ENCODE measurements at regions not wholly inside any gene's neighbourhood (a gene's known extent, or its start where the extent isn't known, plus 50 kb on each side); places are given as distances from the start of the nearest gene placed in this dataset.
"Not testable (repeated sequence)": the region's sequence is repeated elsewhere in the genome, so short reads cannot be mapped to it uniquely, and the experiment has no call there.

GRCh38 chr17:27157297-27157696, 136.6 kb upstream of the WSB1 start:
- no peaks in the 10 kb centered on the region for H3K27me3 ChIP-seq (ENCODE audit: control insufficient read depth in 1 of 2, insufficient read depth in 2 of 2, low read length in 1 of 2)
- no peak overlapping the region for H3K4me3 ChIP-seq (ENCODE audit: low read length in 2 of 2)
- DNase-seq: no peak
- ATAC-seq (ENCODE audit: low FRiP score): no peak
- H3K9me3 ChIP-seq (ENCODE audit: control insufficient read depth, low read length): no peaks in the 10 kb centered on the region
- H3K27ac ChIP-seq (ENCODE audit: low read depth in 1 of 2, low read length in 2 of 2): no peak overlapping the region
- no peaks in the 10 kb centered on the region for H3K36me3 ChIP-seq (ENCODE audit: control insufficient read depth in 1 of 2, insufficient read depth in 2 of 2, low read length in 1 of 2)
- intact Hi-C loops (cut with DNase I): no loop called here
- H3K4me1 ChIP-seq (ENCODE audit: control insufficient read depth in 1 of 2, insufficient read depth in 2 of 2, low read length in 2 of 2): no peaks in the 10 kb centered on the region
- WGBS, 2 donors: 72 to 80% methylated on average over 8 of the region's 8 CpGs

- DNase-seq (no peak), ATAC-seq (ENCODE audit: low FRiP score) (no peak)
- Histone ChIP-seq H3K4me3 (ENCODE audit: low read length in 2 of 2) (no peak overlapping the region), H3K36me3 (ENCODE audit: control insufficient read depth in 1 of 2, insufficient read depth in 2 of 2, low read length in 1 of 2) (no peaks in the 10 kb centered on the region), H3K27ac (ENCODE audit: low read depth in 1 of 2, low read length in 2 of 2) (no peak overlapping the region), H3K9me3 (ENCODE audit: control insufficient read depth, low read length) (no peaks in the 10 kb centered on the region), H3K27me3 (ENCODE audit: control insufficient read depth in 1 of 2, insufficient read depth in 2 of 2, low read length in 1 of 2) (no peaks in the 10 kb centered on the region), H3K4me1 (ENCODE audit: control insufficient read depth in 1 of 2, insufficient read depth in 2 of 2, low read length in 2 of 2) (no peaks in the 10 kb centered on the region)
- intact Hi-C loops (cut with DNase I): no loop called here
- 87 to 91% methylated on average over 10 of the region's 10 CpGs for WGBS, 2 donors
These were observed 136.0 kb upstream of the WSB1 start for GRCh38 chr17:27157898-27158297.

- Histone ChIP-seq H3K27ac (ENCODE audit: low read depth in 1 of 2, low read length in 2 of 2) (no peak overlapping the region), H3K4me1 (ENCODE audit: control insufficient read depth in 1 of 2, insufficient read depth in 2 of 2, low read length in 2 of 2) (no peaks in the 10 kb centered on the region), H3K27me3 (ENCODE audit: control insufficient read depth in 1 of 2, insufficient read depth in 2 of 2, low read length in 1 of 2) (no peaks in the 10 kb centered on the region), H3K36me3 (ENCODE audit: control insufficient read depth in 1 of 2, insufficient read depth in 2 of 2, low read length in 1 of 2) (no peaks in the 10 kb centered on the region), H3K4me3 (ENCODE audit: low read length in 2 of 2) (no peak overlapping the region), H3K9me3 (ENCODE audit: control insufficient read depth, low read length) (no peaks in the 10 kb centered on the region)
- 87 to 91% methylated on average over 18 of the region's 18 CpGs for WGBS, 2 donors
- DNase-seq (no peak), ATAC-seq (ENCODE audit: low FRiP score) (no peak)
- intact Hi-C loops (cut with DNase I): no loop called here
These were observed 135.5 kb upstream of the WSB1 start for GRCh38 chr17:27158382-27158781.

GRCh38 chr17:27180322-27180721, 113.6 kb upstream of the WSB1 start:
- no peaks in the 10 kb centered on the region for H3K27me3 ChIP-seq (ENCODE audit: control insufficient read depth in 1 of 2, insufficient read depth in 2 of 2, low read length in 1 of 2)
- 80% methylated on average over 5 of the region's 5 CpGs for WGBS, 2 donors
- no peaks in the 10 kb centered on the region for H3K4me1 ChIP-seq (ENCODE audit: control insufficient read depth in 1 of 2, insufficient read depth in 2 of 2, low read length in 2 of 2)
- H3K36me3 ChIP-seq (ENCODE audit: control insufficient read depth in 1 of 2, insufficient read depth in 2 of 2, low read length in 1 of 2): no peaks in the 10 kb centered on the region
- no peaks in the 10 kb centered on the region for H3K9me3 ChIP-seq (ENCODE audit: control insufficient read depth, low read length)
- ATAC-seq (ENCODE audit: low FRiP score): no peak
- intact Hi-C loops (cut with DNase I): no loop called here
- no peak overlapping the region for H3K4me3 ChIP-seq (ENCODE audit: low read length in 2 of 2)
- H3K27ac ChIP-seq (ENCODE audit: low read depth in 1 of 2, low read length in 2 of 2): no peak overlapping the region
- DNase-seq: no peak

GRCh38 chr17:27181379-27181925, 112.5 kb upstream of the WSB1 start:
- ATAC-seq (ENCODE audit: low FRiP score); H3K9me3 ChIP-seq (ENCODE audit: control insufficient read depth, low read length); H3K27me3 ChIP-seq (ENCODE audit: control insufficient read depth in 1 of 2, insufficient read depth in 2 of 2, low read length in 1 of 2); H3K36me3 ChIP-seq (ENCODE audit: control insufficient read depth in 1 of 2, insufficient read depth in 2 of 2, low read length in 1 of 2); DNase-seq; H3K4me1 ChIP-seq (ENCODE audit: control insufficient read depth in 1 of 2, insufficient read depth in 2 of 2, low read length in 2 of 2); H3K27ac ChIP-seq (ENCODE audit: low read depth in 1 of 2, low read length in 2 of 2); H3K4me3 ChIP-seq (ENCODE audit: low read length in 2 of 2); intact Hi-C loops (cut with DNase I): not testable (repeated sequence)
- 35 to 53% methylated on average over 2 of the region's 2 CpGs for WGBS, 2 donors

- Histone ChIP-seq H3K9me3 (ENCODE audit: control insufficient read depth, low read length) (no peaks in the 10 kb centered on the region), H3K4me1 (ENCODE audit: control insufficient read depth in 1 of 2, insufficient read depth in 2 of 2, low read length in 2 of 2) (no peaks in the 10 kb centered on the region), H3K27ac (ENCODE audit: low read depth in 1 of 2, low read length in 2 of 2) (no peak overlapping the region), H3K36me3 (ENCODE audit: control insufficient read depth in 1 of 2, insufficient read depth in 2 of 2, low read length in 1 of 2) (no peaks in the 10 kb centered on the region), H3K27me3 (ENCODE audit: control insufficient read depth in 1 of 2, insufficient read depth in 2 of 2, low read length in 1 of 2) (no peaks in the 10 kb centered on the region), H3K4me3 (ENCODE audit: low read length in 2 of 2) (no peak overlapping the region)
- DNase-seq (no peak), ATAC-seq (ENCODE audit: low FRiP score) (no peak)
- intact Hi-C loops (cut with DNase I): no loop called here
- 83 to 86% methylated on average over 3 of the region's 3 CpGs for WGBS, 2 donors
These were observed 112.0 kb upstream of the WSB1 start for GRCh38 chr17:27181935-27182334.

GRCh38 chr17:27197505-27197904, 96.4 kb upstream of the WSB1 start:
- H3K9me3 ChIP-seq (ENCODE audit: control insufficient read depth, low read length); intact Hi-C loops (cut with DNase I); H3K4me3 ChIP-seq (ENCODE audit: low read length in 2 of 2); H3K27ac ChIP-seq (ENCODE audit: low read depth in 1 of 2, low read length in 2 of 2); ATAC-seq (ENCODE audit: low FRiP score); H3K4me1 ChIP-seq (ENCODE audit: control insufficient read depth in 1 of 2, insufficient read depth in 2 of 2, low read length in 2 of 2); H3K27me3 ChIP-seq (ENCODE audit: control insufficient read depth in 1 of 2, insufficient read depth in 2 of 2, low read length in 1 of 2); H3K36me3 ChIP-seq (ENCODE audit: control insufficient read depth in 1 of 2, insufficient read depth in 2 of 2, low read length in 1 of 2): not testable (repeated sequence)
- peak in 1 of 2 donors; percentile 71 for DNase-seq
- WGBS, 2 donors: 34 to 36% methylated on average over 8 of the region's 8 CpGs

- DNase-seq (no peak), ATAC-seq (ENCODE audit: low FRiP score) (no peak)
- Histone ChIP-seq H3K9me3 (ENCODE audit: control insufficient read depth, low read length) (peaks cover 1% of the 10 kb centered on the region), H3K4me3 (ENCODE audit: low read length in 2 of 2) (no peak overlapping the region), H3K27ac (ENCODE audit: low read depth in 1 of 2, low read length in 2 of 2) (no peak overlapping the region), H3K4me1 (ENCODE audit: control insufficient read depth in 1 of 2, insufficient read depth in 2 of 2, low read length in 2 of 2) (no peaks in the 10 kb centered on the region), H3K36me3 (ENCODE audit: control insufficient read depth in 1 of 2, insufficient read depth in 2 of 2, low read length in 1 of 2) (no peaks in the 10 kb centered on the region), H3K27me3 (ENCODE audit: control insufficient read depth in 1 of 2, insufficient read depth in 2 of 2, low read length in 1 of 2) (peaks cover 0 to 3% of the 10 kb centered on the region in 2 donors)
- 80 to 84% methylated on average over 4 of the region's 4 CpGs for WGBS, 2 donors
- intact Hi-C loops (cut with DNase I): no loop called here
These were observed 94.0 kb upstream of the WSB1 start for GRCh38 chr17:27199948-27200347.

- DNase-seq: no peak
- intact Hi-C loops (cut with DNase I): no loop called here
- Histone ChIP-seq H3K4me3 (ENCODE audit: low read length in 2 of 2) (no peak overlapping the region), H3K27me3 (ENCODE audit: control insufficient read depth in 1 of 2, insufficient read depth in 2 of 2, low read length in 1 of 2) (peaks cover 0 to 3% of the 10 kb centered on the region in 2 donors), H3K9me3 (ENCODE audit: control insufficient read depth, low read length) (peaks cover 1% of the 10 kb centered on the region), H3K4me1 (ENCODE audit: control insufficient read depth in 1 of 2, insufficient read depth in 2 of 2, low read length in 2 of 2) (no peaks in the 10 kb centered on the region), H3K27ac (ENCODE audit: low read depth in 1 of 2, low read length in 2 of 2) (no peak overlapping the region), H3K36me3 (ENCODE audit: control insufficient read depth in 1 of 2, insufficient read depth in 2 of 2, low read length in 1 of 2) (no peaks in the 10 kb centered on the region)
- ATAC-seq (ENCODE audit: low FRiP score): no peak
These were observed 93.4 kb upstream of the WSB1 start for GRCh38 chr17:27200476-27200875.

All from aorta (tissue), 5 donors.